ENCODE measurements at regions not wholly inside any gene's neighbourhood (a gene's known extent, or its start where the extent isn't known, plus 50 kb on each side); places are given as distances from the start of the nearest gene placed in this dataset.

DNA sequence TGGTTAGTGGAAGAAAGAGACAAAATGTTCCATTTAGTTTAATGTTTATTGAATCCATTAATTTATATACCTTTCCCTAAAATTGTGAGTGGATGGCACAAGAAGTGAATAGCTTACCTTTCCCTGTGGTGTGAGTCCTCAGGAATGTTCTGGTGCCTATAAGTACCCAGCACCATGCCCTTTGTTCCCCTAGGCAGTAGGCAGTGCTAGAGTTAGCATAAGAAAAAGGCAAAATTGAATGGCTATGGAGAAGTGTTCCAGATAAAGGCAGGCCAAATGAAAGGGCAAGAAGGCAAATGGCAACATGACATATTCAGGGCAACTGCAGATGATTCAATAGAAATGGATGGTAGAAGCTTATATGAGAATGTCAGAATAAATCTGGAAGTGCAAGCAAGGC is 370.8 kb upstream of the PTGER4 start:
- TF ChIP-seq, protein P1, sequence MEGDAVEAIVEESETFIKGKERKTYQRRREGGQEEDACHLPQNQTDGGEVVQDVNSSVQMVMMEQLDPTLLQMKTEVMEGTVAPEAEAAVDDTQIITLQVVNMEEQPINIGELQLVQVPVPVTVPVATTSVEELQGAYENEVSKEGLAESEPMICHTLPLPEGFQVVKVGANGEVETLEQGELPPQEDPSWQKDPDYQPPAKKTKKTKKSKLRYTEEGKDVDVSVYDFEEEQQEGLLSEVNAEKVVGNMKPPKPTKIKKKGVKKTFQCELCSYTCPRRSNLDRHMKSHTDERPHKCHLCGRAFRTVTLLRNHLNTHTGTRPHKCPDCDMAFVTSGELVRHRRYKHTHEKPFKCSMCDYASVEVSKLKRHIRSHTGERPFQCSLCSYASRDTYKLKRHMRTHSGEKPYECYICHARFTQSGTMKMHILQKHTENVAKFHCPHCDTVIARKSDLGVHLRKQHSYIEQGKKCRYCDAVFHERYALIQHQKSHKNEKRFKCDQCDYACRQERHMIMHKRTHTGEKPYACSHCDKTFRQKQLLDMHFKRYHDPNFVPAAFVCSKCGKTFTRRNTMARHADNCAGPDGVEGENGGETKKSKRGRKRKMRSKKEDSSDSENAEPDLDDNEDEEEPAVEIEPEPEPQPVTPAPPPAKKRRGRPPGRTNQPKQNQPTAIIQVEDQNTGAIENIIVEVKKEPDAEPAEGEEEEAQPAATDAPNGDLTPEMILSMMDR (IDR thresholded peaks at IDR 0.05): no peak
- TF ChIP-seq POLR2AphosphoS5 (IDR thresholded peaks at IDR 0.05): no peak
